ENCODE measurements at regions not wholly inside any gene's neighbourhood (a gene's known extent, or its start where the extent isn't known, plus 50 kb on each side); places are given as distances from the start of the nearest gene placed in this dataset.

- TF ChIP-seq CTCF (IDR thresholded peaks at IDR 0.05) (no peak), POLR2A (IDR thresholded peaks at IDR 0.05) (no peak)
These were observed 228.1 kb downstream of the DSC3 start for GRCh38 chr18:30814446-30814845.

All from lower leg skin (tissue), 3 donors.